LNCAP (cell line): ENCODE measurements at regions not wholly inside any gene's neighbourhood (a gene's known extent, or its start where the extent isn't known, plus 50 kb on each side); places are given as distances from the start of the nearest gene placed in this dataset.

Experiments
- CTCF ChIP-seq: fragments of 450-650 bp; IDR thresholded peaks from 2 replicates; pipeline ENCODE4 v1.5.1; 2017; ENCODE audit warnings: mild to moderate bottlenecking

GRCh38 chrX:97820170-97820569 is 936.5 kb downstream of the RPA4 start:
- TF ChIP-seq CTCF: no peak

- TF ChIP-seq CTCF: no peak
Measured at GRCh38 chrX:97828471-97828870, 944.8 kb downstream of the RPA4 start.

GRCh38 chrX:97835969-97836368 is 952.3 kb downstream of the RPA4 start:
- no peak for TF ChIP-seq CTCF

GRCh38 chrX:97841544-97842179 is 958.0 kb downstream of the RPA4 start:
- no peak for TF ChIP-seq CTCF

- no peak for TF ChIP-seq CTCF
Measured at GRCh38 chrX:97842468-97843199, 958.9 kb downstream of the RPA4 start.

GRCh38 chrX:97843200-97843811 is 959.6 kb downstream of the RPA4 start:
- TF ChIP-seq CTCF: no peak

- no peak for TF ChIP-seq CTCF
Measured at GRCh38 chrX:97844161-97844560, 960.5 kb downstream of the RPA4 start.
